GM18508 (cell line): ENCODE measurements at regions not wholly inside any gene's neighbourhood (a gene's known extent, or its start where the extent isn't known, plus 50 kb on each side); places are given as distances from the start of the nearest gene placed in this dataset.

Experiments
- ATAC-seq: cut with Tn5 transposase; IDR thresholded peaks from one replicate; pipeline ENCODE4 v1.9.1; 2021; ENCODE audit warnings: moderate number of reproducible peaks; ENCODE audit not compliant: insufficient read depth, unreplicated experiment

- ATAC-seq = no peak
These were observed 56.5 kb upstream of the ANO4 start for GRCh38 chr12:100738086-100738485.

- ATAC-seq = no peak
These were observed 53.4 kb upstream of the ANO4 start for GRCh38 chr12:100741084-100741711.

GRCh38 chr12:100743060-100743459, 51.5 kb upstream of the ANO4 start:
- no peak for ATAC-seq
